Heart right ventricle (tissue), 16 donors: ENCODE measurements at regions not wholly inside any gene's neighbourhood (a gene's known extent, or its start where the extent isn't known, plus 50 kb on each side); places are given as distances from the start of the nearest gene placed in this dataset.

Experiments used
- ATAC-seq, 8 donors: fragments of 200-7000 bp; cut with Tn5 transposase; one replicate each; pipeline ENCODE4 v1.9.1; 2020; ENCODE audit warnings: mild to moderate bottlenecking in 8 of 8, moderate library complexity in 8 of 8, moderate number of reproducible peaks in 1 of 8
- DNase-seq, 2 donors: peaks; one replicate each; pipeline ENCODE4 v3.0.0-alpha.2; 2020
- H3K27ac ChIP-seq, 10 donors: fragments of 200-600 bp; sonication (generic) in 2 of 10; one replicate each; pipeline versions ENCODE4 v1.5.0 to v1.8.0; 2020 to 2022; ENCODE audit warnings: mild to moderate bottlenecking in 3 of 10
- H3K27me3 ChIP-seq, 7 donors: fragments of 200-600 bp; one replicate each; pipeline ENCODE4 v1.8.0; 2021 to 2022; ENCODE audit warnings: mild to moderate bottlenecking in 2 of 7
- H3K36me3 ChIP-seq, 9 donors: fragments of 200-600 bp; sonication (generic) in 1 of 9; one replicate each; pipeline versions ENCODE4 v1.5.0 to v1.8.0; 2020 to 2022; ENCODE audit warnings: mild to moderate bottlenecking in 2 of 9
- H3K4me1 ChIP-seq, 9 donors: fragments of 200-600 bp; sonication (generic) in 1 of 9; one replicate each; pipeline versions ENCODE4 v1.5.0 to v1.8.0; 2020 to 2022; ENCODE audit warnings: mild to moderate bottlenecking in 4 of 9
- H3K4me3 ChIP-seq, 10 donors: fragments of 200-600 bp; sonication (generic) in 2 of 10; one replicate each; pipeline versions ENCODE4 v1.5.0 to v1.8.0; 2020 to 2022; ENCODE audit warnings: mild to moderate bottlenecking in 7 of 10, moderate library complexity in 2 of 10
- H3K9me3 ChIP-seq, 11 donors: fragments of 200-600 bp in 10 of 11; sonication (generic) in 2 of 11; one replicate each; pipeline versions ENCODE4 v1.5.0 to v1.8.0; 2013 to 2022; ENCODE audit warnings: mild to moderate bottlenecking in 2 of 11, control low read depth in 1 of 11, moderate library complexity in 1 of 11
- WGBS, 2 donors: extraction: QIAGEN DNeasy Blood & Tissue Kit; methylation state at CpG; one replicate each; pipeline ENCODE4 v1.1.7; 2013; ENCODE audit warnings: inconsistent platforms in 1 of 2; 5-methylcytosine and 5-hydroxymethylcytosine counted together
- intact Hi-C, 10 donors: fragments of 100-400 bp; cut with DNase I; formaldehyde crosslinking; loops; one replicate each; pipeline versions ENCODE4 v1.11.1 to v1.14.2; 2022
- TF ChIP-seq, protein P1 (sequence below), 9 donors: fragments of 200-600 bp; sonication (generic) in 2 of 9; IDR thresholded peaks; one replicate each; pipeline versions ENCODE4 v1.5.0 to v1.8.0; 2021 to 2022; ENCODE audit warnings: antibody characterized with exemption in 9 of 9, mild to moderate bottlenecking in 5 of 9, moderate library complexity in 1 of 9
- donor health status: Arrhythmogenic right ventricular cardiomyopathy.
- donor health status: ischemic (EF 13 %, LVEDD 7.1; RV severe dilation, severe dysfunction).
- donor health status: healthy with polysubstance abuse.
- donor health status: DM: no; HTN: yes; CAD: no.
- donor health status: DM: no; HTN: no; CAD: no.
- donor health status: ischemic (EF 25% LVEDD 6.9; RV normal size, moderate dysfunction).
- donor health status: ischemic (EF 25% LVEDD 5.7; RV mildly dilated, moderate dysfunction).
- donor health status: healthy.
- donor health status: DM: yes; HTN: yes; CAD: no.
- donor health status: Ischemic cardiomyopathy.
- donor health status: ischemic (EF 35%, LVEDD 5.7; RV mildly dilated, moderate dysfunction).
- donor health status: nonischemic (EF 11% LVEDD 7.7; RV severe dilation, severe dysfunction).
- donor health status: DM: yes; HTN: yes; CAD: no.
- donor health status: PGD.
- donor health status: ischemic (EF 29% LVEDD 5.4; RV normal size, mild dysfunction).
- donor health status: nonischemic (EF 23%, LVEDD 6.1; RV moderate dilation, normal function).

DNA sequence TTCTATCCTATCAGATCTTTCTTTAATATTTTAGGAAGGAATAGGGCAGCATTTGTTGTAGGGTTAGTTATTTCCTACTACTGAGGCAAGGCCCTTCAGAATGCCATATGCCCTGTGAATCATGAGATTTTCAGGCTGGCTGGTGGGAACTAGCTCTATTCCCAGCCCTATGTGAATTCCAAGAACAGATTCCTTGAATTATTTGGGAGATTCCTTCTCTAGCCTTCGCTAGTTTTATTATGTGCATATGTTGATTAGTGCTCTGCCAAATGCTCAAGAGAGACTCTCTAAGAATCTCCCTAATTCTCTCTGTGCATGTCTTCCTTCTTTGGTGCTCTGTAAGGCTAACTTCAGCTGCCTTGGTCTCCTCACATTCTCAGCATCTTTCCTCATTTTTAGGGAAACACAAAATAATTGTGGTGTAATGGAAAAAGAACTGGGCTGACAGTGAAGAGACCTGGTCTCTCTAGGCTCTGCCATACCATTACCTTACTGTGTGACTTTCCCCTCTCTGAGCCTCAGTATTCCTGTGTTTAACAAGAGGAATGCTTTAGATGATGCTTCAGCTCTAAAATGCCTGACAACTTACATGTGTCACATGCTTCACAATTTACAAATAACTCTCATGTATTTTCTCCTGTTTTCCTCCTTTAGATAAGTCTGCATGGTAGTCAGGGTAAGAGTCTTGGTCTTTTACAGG, 79.7 kb downstream of the VMA21 start:
- no peak overlapping the region for H3K4me3 ChIP-seq
- no peaks in the 10 kb centered on the region for H3K27me3 ChIP-seq
- H3K4me1 ChIP-seq = no peaks in the 10 kb centered on the region
- DNase-seq = no peak
- TF ChIP-seq, protein P1, sequence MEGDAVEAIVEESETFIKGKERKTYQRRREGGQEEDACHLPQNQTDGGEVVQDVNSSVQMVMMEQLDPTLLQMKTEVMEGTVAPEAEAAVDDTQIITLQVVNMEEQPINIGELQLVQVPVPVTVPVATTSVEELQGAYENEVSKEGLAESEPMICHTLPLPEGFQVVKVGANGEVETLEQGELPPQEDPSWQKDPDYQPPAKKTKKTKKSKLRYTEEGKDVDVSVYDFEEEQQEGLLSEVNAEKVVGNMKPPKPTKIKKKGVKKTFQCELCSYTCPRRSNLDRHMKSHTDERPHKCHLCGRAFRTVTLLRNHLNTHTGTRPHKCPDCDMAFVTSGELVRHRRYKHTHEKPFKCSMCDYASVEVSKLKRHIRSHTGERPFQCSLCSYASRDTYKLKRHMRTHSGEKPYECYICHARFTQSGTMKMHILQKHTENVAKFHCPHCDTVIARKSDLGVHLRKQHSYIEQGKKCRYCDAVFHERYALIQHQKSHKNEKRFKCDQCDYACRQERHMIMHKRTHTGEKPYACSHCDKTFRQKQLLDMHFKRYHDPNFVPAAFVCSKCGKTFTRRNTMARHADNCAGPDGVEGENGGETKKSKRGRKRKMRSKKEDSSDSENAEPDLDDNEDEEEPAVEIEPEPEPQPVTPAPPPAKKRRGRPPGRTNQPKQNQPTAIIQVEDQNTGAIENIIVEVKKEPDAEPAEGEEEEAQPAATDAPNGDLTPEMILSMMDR (IDR thresholded peaks at IDR 0.05) = no peak
- intact Hi-C loops = no loop called here
- H3K27ac ChIP-seq = no peak overlapping the region
- no peaks in the 10 kb centered on the region for H3K36me3 ChIP-seq
- no peak for ATAC-seq
- peaks cover 0 to 6% (median 0%) of the 10 kb centered on the region in 11 donors for H3K9me3 ChIP-seq
- WGBS, 2 donors = 62 to 71% methylated on average over 1 of the region's 1 CpG

DNA sequence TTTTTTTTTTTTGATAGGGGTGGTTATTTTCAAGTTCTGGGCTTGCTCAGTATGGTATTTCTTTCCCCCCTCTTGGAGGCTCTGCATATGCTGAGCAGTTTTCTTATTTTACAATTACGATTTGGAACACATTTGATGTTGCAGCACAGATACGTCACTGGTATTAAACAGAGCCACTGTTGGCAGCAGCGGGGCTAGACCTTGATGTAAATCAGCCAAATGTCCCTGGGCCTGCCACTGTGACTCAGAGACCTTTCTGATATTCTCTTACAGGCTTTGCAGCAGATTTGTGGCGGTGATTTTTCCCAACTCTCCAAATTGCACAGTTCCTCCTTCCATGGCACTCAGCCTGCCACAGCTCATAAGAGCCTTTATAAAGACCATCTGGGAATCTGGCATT, 81.1 kb downstream of the VMA21 start:
- no peak overlapping the region for H3K4me3 ChIP-seq
- TF ChIP-seq, protein P1 (IDR thresholded peaks at IDR 0.05) = no peak
- 82% methylated on average over 4 of the region's 4 CpGs for WGBS, 2 donors
- H3K27ac ChIP-seq = no peak overlapping the region
- H3K27me3 ChIP-seq = no peaks in the 10 kb centered on the region
- no peaks in the 10 kb centered on the region for H3K36me3 ChIP-seq
- H3K4me1 ChIP-seq = no peaks in the 10 kb centered on the region
- intact Hi-C loops = no loop called here
- ATAC-seq (no peak), DNase-seq (no peak)
- no peaks in the 10 kb centered on the region for H3K9me3 ChIP-seq

DNA sequence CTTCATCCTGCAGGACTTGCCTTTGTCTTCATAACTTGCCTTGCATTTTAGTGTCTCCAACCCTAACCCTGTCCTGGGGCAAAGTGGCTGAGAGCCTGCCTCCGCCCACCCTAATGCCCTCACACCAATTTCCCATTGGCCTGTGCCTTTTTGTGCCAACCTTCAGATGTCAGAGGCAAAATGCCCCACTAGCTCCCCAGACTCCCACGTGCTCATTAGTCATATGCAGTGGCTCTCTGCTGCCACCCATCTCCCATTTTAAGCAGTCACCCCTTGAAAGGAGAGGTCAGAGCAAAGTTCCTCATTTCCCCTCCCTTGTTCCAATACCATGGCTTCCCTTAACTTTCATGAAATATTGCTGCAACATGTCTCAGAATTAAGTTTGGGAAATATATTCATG, 74.8 kb upstream of the PASD1 start:
- Histone ChIP-seq H3K9me3 (no peaks in the 10 kb centered on the region), H3K4me3 (no peak overlapping the region), H3K27ac (no peak overlapping the region), H3K27me3 (no peaks in the 10 kb centered on the region), H3K36me3 (no peaks in the 10 kb centered on the region), H3K4me1 (no peaks in the 10 kb centered on the region)
- DNase-seq (no peak), ATAC-seq (no peak)
- intact Hi-C loops = no loop called here
- TF ChIP-seq, protein P1 (IDR thresholded peaks at IDR 0.05) = peak in 3 of 9 donors; percentile 10 to 24 (median 12)
- WGBS, 2 donors = 53 to 54% methylated on average over 2 of the region's 2 CpGs

DNA sequence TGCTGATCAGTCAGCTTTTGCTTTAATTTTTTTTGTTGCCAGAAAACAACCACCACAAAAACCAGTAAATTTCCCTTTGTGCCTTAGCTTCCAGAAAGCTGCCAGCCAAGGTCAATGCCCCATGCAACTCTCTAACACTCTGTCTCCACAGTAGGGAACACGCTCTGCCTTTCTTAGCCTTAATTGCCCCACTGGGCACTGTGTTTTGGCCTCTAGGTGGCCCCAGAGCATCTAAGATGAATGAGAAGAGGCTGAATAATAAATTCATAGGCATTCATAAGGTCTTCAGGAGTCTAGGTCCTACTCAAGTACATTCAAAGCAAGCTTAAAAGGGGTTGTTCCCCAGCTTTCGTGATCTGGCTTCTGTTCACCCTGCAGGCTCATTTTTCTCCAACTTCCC, 57.7 kb upstream of the PASD1 start:
- DNase-seq (no peak), ATAC-seq (no peak)
- no peak overlapping the region for H3K4me3 ChIP-seq
- intact Hi-C loops = loop anchor here in 2 of 10 donors (2.0 to 10.0 kb wide), 2 partner anchors 175 to 351 kb away; no protein-coding TSS in a partner anchor
- H3K27me3 ChIP-seq = peaks cover 0 to 15% (median 0%) of the 10 kb centered on the region in 7 donors
- H3K4me1 ChIP-seq = no peaks in the 10 kb centered on the region
- TF ChIP-seq, protein P1 (IDR thresholded peaks at IDR 0.05) = peak in 8 of 9 donors; percentile 6 to 48 (median 38)
- no peaks in the 10 kb centered on the region for H3K36me3 ChIP-seq
- H3K27ac ChIP-seq = no peak overlapping the region
- WGBS, 2 donors = 54 to 71% methylated on average over 2 of the region's 2 CpGs
- no peaks in the 10 kb centered on the region for H3K9me3 ChIP-seq
